Astrocyte (in vitro differentiated cells and primary cell): ENCODE measurements at regions not wholly inside any gene's neighbourhood (a gene's known extent, or its start where the extent isn't known, plus 50 kb on each side); places are given as distances from the start of the nearest gene placed in this dataset.

Experiments
- DNase-seq: peaks from one replicate; pipeline ENCODE4 v3.0.0-alpha.2; 2010; ENCODE audit warnings: low read depth
- FAIRE-seq: peaks from 2 replicates; lab custom pipeline; 2011; peaks lifted over from hg19 to GRCh38; lab: Jason Lieb, UNC
- H2AFZ ChIP-seq: 2 replicates; pipeline ENCODE4 v1.6.0; 2012; ENCODE audit warnings: low read depth, low read length, inconsistent platforms
- H3K27ac ChIP-seq: 2 replicates; pipeline ENCODE4 v1.5.1; 2011; ENCODE audit warnings: low read depth, low read length, inconsistent platforms
- H3K27me3 ChIP-seq: 2 replicates; pipeline ENCODE4 v1.6.0; 2011; ENCODE audit warnings: low read length, inconsistent platforms; ENCODE audit not compliant: insufficient read depth
- H3K36me3 ChIP-seq: 2 replicates; pipeline ENCODE4 v1.5.1; 2011; ENCODE audit warnings: low read length, inconsistent platforms; ENCODE audit not compliant: insufficient read depth
- H3K4me1 ChIP-seq: 2 replicates; pipeline ENCODE4 v1.5.1; 2011; ENCODE audit warnings: low read length, inconsistent platforms; ENCODE audit not compliant: insufficient read depth
- H3K4me2 ChIP-seq: 2 replicates; pipeline ENCODE4 v1.6.0; 2012; ENCODE audit warnings: low read length, inconsistent platforms
- H3K4me3 ChIP-seq: 2 replicates; pipeline ENCODE4 v1.5.1; 2011; ENCODE audit warnings: low read depth, mild to moderate bottlenecking, low read length, inconsistent platforms; ENCODE audit not compliant: insufficient read depth
- H3K79me2 ChIP-seq: 2 replicates; pipeline ENCODE4 v1.6.0; 2012; ENCODE audit warnings: mild to moderate bottlenecking, low read length, inconsistent platforms; ENCODE audit not compliant: insufficient read depth
- H3K9ac ChIP-seq: 2 replicates; pipeline ENCODE4 v1.6.0; 2012; ENCODE audit warnings: mild to moderate bottlenecking, low read length, inconsistent platforms
- H3K9me3 ChIP-seq: 2 replicates; pipeline ENCODE4 v1.5.1; 2012; ENCODE audit warnings: low read depth, mild to moderate bottlenecking, low read length, inconsistent platforms; ENCODE audit not compliant: insufficient read depth
- H4K20me1 ChIP-seq: 2 replicates; pipeline ENCODE4 v1.6.0; 2012; ENCODE audit warnings: low read length, inconsistent platforms; ENCODE audit not compliant: insufficient read depth
- H3K27ac Mint-ChIP-seq: one replicate; pipeline ENCODE4 v1.8.0; 2021; ENCODE audit warnings: mild to moderate bottlenecking, mixed read lengths; ENCODE audit not compliant: unreplicated experiment
- H3K27me3 Mint-ChIP-seq: one replicate; pipeline ENCODE4 v1.8.0; 2021; ENCODE audit warnings: low read depth, mixed read lengths; ENCODE audit not compliant: unreplicated experiment
- H3K36me3 Mint-ChIP-seq: one replicate; pipeline ENCODE4 v1.8.0; 2021; ENCODE audit warnings: low read depth, mixed read lengths; ENCODE audit not compliant: unreplicated experiment
- H3K4me1 Mint-ChIP-seq: one replicate; pipeline ENCODE4 v1.8.0; 2021; ENCODE audit warnings: low read depth, mixed read lengths; ENCODE audit not compliant: unreplicated experiment
- H3K4me3 Mint-ChIP-seq: one replicate; pipeline ENCODE4 v1.8.0; 2021; ENCODE audit warnings: mild to moderate bottlenecking, moderate library complexity, mixed read lengths; ENCODE audit not compliant: unreplicated experiment
- H3K9me3 Mint-ChIP-seq: one replicate; pipeline ENCODE4 v1.8.0; 2021; ENCODE audit warnings: mild to moderate bottlenecking, mixed read lengths; ENCODE audit not compliant: unreplicated experiment
- EZH2 ChIP-seq: IDR thresholded peaks from 2 replicates; pipeline ENCODE4 v1.6.1; 2012; ENCODE audit warnings: mild to moderate bottlenecking, low read length, inconsistent platforms; ENCODE audit not compliant: insufficient read depth
- TF ChIP-seq, protein P1 (sequence below): IDR thresholded peaks from 2 replicates; pipeline ENCODE4 v1.5.1; 2011; ENCODE audit warnings: low read depth, mild to moderate bottlenecking, inconsistent platforms, low read length, moderate library complexity; ENCODE audit not compliant: insufficient read depth

DNA sequence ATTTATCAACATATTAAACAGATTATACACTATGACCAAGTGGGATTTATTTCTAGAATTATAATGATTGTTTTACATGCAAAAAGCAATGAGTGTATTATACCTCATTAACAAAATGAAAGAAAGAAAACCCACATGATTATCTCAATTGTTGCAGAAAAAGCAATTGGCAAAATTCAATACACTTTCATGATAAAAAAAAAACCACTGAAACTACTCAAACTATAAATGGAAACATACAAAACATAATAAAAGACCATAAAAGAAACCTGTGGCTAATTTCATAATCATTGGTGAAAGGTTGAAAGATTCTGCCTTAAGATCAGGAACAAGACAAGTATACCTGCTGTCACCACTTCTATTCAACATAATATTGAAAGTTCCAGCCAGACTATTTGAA is 325.9 kb downstream of the AKAIN1 start:
- H3K27ac Mint-ChIP-seq, result no peak overlapping the region
- H3K36me3 Mint-ChIP-seq, result peaks cover 3% of the 10 kb centered on the region
- H3K36me3 ChIP-seq, result no peaks in the 10 kb centered on the region
- H3K79me2 ChIP-seq, result no peaks in the 10 kb centered on the region
- no peaks in the 10 kb centered on the region for H4K20me1 ChIP-seq
- FAIRE-seq (no peak), DNase-seq (no peak)
- no peaks in the 10 kb centered on the region for H3K27me3 ChIP-seq
- no peak overlapping the region for H2AFZ ChIP-seq
- H3K4me2 ChIP-seq, result no peak overlapping the region
- no peak overlapping the region for H3K27ac ChIP-seq
- H3K9ac ChIP-seq, result no peak overlapping the region
- H3K4me3 ChIP-seq, result no peak overlapping the region
- no peak for TF ChIP-seq EZH2
- TF ChIP-seq, protein P1, sequence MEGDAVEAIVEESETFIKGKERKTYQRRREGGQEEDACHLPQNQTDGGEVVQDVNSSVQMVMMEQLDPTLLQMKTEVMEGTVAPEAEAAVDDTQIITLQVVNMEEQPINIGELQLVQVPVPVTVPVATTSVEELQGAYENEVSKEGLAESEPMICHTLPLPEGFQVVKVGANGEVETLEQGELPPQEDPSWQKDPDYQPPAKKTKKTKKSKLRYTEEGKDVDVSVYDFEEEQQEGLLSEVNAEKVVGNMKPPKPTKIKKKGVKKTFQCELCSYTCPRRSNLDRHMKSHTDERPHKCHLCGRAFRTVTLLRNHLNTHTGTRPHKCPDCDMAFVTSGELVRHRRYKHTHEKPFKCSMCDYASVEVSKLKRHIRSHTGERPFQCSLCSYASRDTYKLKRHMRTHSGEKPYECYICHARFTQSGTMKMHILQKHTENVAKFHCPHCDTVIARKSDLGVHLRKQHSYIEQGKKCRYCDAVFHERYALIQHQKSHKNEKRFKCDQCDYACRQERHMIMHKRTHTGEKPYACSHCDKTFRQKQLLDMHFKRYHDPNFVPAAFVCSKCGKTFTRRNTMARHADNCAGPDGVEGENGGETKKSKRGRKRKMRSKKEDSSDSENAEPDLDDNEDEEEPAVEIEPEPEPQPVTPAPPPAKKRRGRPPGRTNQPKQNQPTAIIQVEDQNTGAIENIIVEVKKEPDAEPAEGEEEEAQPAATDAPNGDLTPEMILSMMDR, result no peak
- no peaks in the 10 kb centered on the region for H3K4me1 Mint-ChIP-seq
- no peaks in the 10 kb centered on the region for H3K4me1 ChIP-seq
- peaks cover 11% of the 10 kb centered on the region for H3K9me3 Mint-ChIP-seq
- peaks cover 3% of the 10 kb centered on the region for H3K9me3 ChIP-seq
- H3K4me3 Mint-ChIP-seq, result no peak overlapping the region
- H3K27me3 Mint-ChIP-seq, result no peaks in the 10 kb centered on the region

DNA sequence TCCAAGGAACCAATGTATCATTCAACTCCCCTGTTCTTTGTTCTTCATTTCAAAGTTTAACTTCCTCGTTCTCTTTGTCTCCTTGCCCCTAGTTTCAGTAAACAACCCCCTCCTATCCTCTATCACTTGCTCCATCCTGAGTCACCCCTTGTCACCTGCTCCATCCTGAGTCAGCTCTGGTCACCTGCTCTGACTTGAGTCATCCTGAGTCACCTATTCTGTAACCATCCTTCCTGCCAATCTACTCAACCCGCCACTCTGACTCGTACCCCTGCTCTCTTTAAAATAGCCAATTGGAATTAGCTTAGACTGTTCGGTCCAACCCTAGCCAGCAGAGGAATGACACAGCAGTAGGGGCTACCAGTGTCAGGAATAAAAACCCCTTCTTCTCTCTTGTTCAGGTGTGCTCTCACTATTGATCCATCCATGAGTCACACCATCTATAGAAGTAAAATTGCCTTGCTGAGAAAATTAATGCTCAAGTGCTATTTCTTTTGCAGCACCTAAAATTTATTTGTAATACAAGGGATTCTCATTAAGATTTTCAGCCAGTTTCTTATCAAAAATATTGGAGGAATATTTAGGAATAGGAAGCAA is 326.8 kb downstream of the AKAIN1 start:
- TF ChIP-seq, protein P1, result no peak
- TF ChIP-seq EZH2, result no peak
- H3K4me1 ChIP-seq, result no peaks in the 10 kb centered on the region
- DNase-seq, result no peak

DNA sequence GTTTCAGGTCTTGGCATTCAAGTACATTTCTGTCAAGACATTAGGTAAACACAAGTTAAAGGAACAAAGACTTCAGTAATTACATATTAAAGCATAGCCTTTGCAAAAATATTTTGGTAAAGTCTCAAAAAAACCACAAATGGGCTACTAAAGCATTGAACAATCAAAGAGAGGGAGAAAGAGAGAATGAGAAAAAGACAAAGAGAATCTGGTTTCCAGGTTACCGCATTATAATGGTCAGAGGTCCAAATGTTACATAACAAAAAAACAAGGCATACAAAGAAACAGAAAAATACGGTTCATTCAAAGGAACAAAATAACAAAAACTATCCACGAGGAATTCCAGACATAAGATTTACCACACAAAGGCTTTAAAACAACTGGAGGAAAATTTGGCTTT is 327.9 kb downstream of the AKAIN1 start:
- H2AFZ ChIP-seq, result no peak overlapping the region
- H3K36me3 Mint-ChIP-seq, result peaks cover 3% of the 10 kb centered on the region
- FAIRE-seq (no peak), DNase-seq (no peak)
- no peaks in the 10 kb centered on the region for H3K27me3 ChIP-seq
- no peak overlapping the region for H3K27ac Mint-ChIP-seq
- H3K27ac ChIP-seq, result no peak overlapping the region
- TF ChIP-seq, protein P1, result no peak
- TF ChIP-seq EZH2, result no peak
- no peak overlapping the region for H3K9ac ChIP-seq
- no peaks in the 10 kb centered on the region for H3K79me2 ChIP-seq
- H3K9me3 ChIP-seq, result peaks cover 3% of the 10 kb centered on the region
- H3K4me1 ChIP-seq, result no peaks in the 10 kb centered on the region
- no peak overlapping the region for H3K4me2 ChIP-seq
- peaks cover 8% of the 10 kb centered on the region for H3K9me3 Mint-ChIP-seq
- H3K4me1 Mint-ChIP-seq, result no peaks in the 10 kb centered on the region
- H3K27me3 Mint-ChIP-seq, result no peaks in the 10 kb centered on the region
- H3K36me3 ChIP-seq, result no peaks in the 10 kb centered on the region
- H3K4me3 Mint-ChIP-seq, result no peak overlapping the region
- H4K20me1 ChIP-seq, result no peaks in the 10 kb centered on the region
- no peak overlapping the region for H3K4me3 ChIP-seq

More for the DNA sequence above, 326.8 kb downstream of the AKAIN1 start:
- Histone ChIP-seq H3K79me2 (no peaks in the 10 kb centered on the region), H3K4me2 (no peak overlapping the region), H3K9me3 (peaks cover 3% of the 10 kb centered on the region), H2AFZ (no peak overlapping the region), H3K27ac (no peak overlapping the region), H4K20me1 (no peaks in the 10 kb centered on the region), H3K4me3 (no peak overlapping the region), H3K36me3 (no peaks in the 10 kb centered on the region), H3K27me3 (no peaks in the 10 kb centered on the region), H3K9ac (no peak overlapping the region)
- Mint-ChIP-seq H3K27me3 (no peaks in the 10 kb centered on the region), H3K27ac (no peak overlapping the region), H3K4me3 (no peak overlapping the region), H3K9me3 (peaks cover 11% of the 10 kb centered on the region), H3K36me3 (peaks cover 3% of the 10 kb centered on the region), H3K4me1 (no peaks in the 10 kb centered on the region)
- no peak for FAIRE-seq
